HG03354 (cell line): ENCODE measurements at regions not wholly inside any gene's neighbourhood (a gene's known extent, or its start where the extent isn't known, plus 50 kb on each side); places are given as distances from the start of the nearest gene placed in this dataset.

Experiments
- ATAC-seq: cut with Tn5 transposase; IDR thresholded peaks from one replicate; pipeline ENCODE4 v1.9.1; 2021; ENCODE audit warnings: mild to moderate bottlenecking; ENCODE audit not compliant: unreplicated experiment, poor library complexity, severe bottlenecking

DNA sequence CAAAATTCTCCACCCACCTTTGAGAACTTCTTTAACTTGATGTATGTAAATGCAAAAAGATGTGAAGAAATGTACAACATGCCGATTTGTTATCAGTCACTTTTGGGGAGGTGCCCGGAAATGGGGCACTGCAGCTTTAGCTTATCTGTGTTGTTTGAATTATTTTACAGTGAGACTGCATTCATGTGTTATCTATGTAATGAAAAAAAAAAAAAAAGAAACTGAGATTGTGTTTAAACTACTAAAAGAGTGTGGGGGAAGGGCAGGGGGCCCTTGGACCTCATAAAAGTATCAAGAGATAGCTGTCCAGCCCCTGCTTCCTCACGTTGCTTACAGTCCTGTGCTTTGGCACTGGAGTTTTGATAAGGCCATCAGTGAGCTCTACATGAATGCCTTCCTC, 259.4 kb downstream of the STK31 start:
- no peak for ATAC-seq

DNA sequence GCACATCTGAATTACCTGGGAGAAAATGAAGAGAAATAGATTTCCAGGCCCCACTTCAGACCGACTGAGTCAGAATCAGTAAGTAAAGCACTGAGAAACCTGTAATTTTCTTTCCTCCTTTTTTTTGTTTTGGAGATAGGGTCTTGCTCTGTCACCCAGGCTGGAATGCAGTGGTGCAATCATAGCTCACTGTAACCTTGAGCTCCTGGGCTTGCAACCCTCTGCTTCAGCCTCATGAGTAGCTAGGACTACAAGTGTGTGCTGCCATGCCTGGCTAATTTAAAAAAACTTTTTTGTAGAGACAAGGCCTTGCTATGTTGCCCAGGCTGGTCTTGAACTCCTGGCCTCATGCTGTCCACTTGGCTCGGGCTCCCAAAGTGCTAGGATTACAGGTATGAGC, 260.2 kb downstream of the STK31 start:
- no peak for ATAC-seq

DNA sequence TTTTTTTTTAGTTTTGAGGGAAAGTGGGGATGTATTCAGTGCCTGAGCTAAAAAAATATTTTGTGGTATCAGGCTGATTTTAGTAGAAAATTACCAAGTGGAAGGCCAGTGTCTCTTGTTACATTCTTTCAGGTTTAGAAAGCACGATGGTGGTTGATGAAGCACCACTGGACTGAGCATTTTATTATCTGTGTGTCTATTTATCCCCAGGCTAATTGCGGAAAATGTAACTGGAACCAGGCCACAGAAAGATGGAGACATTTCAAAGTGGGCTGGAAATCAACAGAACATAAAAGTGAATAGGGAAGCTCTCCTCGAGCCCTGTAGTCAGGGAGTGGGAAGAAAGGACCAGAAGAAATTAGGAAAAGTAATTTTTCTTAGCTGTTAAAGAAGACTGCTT, 261.0 kb downstream of the STK31 start:
- ATAC-seq: no peak

DNA sequence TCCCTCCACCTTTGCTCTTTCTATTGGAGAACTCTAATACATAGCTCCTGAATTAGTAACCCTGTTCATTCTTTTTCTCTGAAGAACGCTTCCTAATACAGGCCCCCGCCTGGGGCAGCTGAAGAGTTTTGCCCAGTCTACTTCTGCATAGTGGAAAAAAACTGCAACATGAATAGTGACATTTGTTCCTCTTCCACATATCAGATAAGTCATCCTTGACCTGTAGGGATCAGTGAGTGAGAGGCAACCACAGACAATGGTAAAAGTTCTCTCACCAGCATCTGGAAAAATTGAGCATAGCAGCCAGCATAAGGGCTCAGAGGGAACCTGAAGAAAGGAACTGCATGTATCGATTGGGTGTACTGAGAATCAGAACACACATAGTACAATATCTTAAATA, 262.0 kb downstream of the STK31 start:
- no peak for ATAC-seq

DNA sequence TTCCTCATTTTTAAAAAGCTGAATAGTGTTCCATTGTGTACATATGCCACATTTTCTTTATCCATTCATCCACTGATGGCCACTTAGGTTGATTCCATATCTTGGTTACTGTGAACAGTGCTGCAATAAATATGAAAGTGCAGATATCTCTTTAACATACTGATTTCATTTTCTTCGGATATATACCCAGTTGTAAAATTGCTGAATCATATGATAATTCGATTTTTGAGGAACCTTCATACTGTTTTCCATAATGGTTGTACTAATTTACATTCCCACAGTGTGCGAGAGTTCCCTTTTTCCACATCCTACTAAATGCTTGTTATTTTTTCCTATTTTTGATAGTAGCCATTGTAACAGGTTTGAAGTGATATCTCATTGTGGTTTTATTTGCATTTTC, 263.2 kb downstream of the STK31 start:
- no peak for ATAC-seq

DNA sequence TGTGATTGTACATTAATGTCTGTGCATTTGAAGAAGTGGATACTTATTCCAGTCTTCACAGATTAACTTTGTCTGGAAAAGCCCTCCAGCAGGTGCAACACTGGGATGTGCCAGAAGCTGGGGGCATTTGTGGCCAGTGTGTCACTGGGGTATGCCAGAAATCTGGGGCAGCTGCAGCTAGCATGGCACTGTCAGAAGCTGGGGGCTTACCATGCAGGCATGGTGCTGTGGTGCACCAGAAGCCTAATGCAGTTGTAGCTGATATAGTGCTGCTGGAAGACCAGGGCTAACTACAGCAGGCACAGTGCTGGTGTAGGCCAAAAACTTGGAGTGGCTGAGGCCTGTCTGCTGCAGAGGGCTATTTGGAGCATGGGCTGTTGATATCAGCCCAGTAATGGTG, 270.1 kb downstream of the STK31 start:
- ATAC-seq: no peak

DNA sequence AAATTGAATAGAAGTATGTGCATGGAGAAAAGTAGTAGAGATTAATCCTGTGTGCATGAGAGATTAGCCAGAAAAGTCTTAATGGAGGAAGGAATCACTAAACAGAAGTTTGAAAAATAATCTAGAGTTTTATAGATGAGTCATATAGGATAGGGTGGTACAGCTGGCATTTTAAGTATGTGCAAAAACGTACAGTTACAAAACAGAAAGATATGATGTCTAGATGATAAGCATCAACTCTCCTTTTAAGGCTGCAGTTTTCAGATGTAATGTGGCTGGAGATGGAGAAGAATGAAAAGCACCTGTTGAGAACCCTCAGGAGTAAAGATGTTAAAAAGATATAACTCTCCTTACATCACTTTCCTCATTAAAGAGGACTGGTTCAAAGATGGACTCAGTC, 271.3 kb downstream of the STK31 start:
- ATAC-seq: no peak

DNA sequence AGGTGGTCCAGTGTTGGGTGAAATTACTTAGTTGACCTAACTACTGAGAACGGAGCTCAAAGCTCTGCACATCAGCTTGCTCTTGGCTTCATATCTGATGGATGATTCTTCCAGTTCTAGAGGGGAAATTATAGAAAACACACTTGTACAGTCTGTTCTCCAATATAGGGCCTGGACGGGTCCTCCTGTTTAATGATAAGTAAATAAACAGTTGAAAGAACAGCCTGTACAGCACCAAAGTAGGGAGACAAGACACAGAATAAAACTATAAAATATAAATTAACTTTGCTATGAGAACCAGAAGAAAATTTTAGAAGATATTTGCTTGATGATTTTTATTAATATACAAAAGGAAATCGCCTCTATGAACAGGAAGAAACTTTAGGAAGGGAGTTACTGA, 271.7 kb downstream of the STK31 start:
- no peak for ATAC-seq

DNA sequence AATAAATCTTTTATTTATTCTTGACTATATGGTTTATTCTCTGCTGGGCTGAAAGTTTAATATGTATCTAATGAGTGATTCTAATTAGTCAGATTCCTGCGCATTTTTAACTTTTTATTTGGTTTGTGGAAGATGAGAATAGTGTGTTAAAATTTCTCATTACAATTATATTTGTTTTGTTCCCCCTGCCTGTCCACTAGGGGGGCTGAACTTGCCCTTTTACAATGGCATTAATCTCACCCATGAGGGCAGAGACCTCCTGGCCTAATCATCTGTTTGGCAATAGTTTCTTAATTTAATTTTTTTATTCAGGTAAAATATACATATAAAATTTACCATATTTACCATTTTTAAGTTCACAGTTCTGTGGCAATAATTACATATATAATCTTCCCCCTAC, 278.5 kb upstream of the NPY start:
- no peak for ATAC-seq

DNA sequence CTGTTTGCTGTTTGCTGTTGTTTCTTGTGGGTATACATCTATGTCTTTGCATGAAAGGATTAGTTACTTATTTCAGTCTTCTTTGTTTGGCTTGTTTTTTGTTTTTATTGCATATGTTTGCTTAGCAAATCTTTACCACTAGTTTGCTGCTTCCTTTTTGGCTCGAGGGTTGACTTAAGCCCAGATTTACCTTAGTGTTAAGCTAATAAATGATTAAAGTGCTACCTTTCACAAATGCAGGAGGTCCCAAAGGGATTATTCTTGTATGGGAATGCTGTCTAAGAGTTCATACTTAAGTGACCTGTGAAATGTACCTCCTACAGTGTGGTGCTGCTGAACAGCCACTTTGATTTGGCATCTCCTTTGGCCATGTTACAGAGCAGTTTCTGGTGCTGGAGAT, 273.5 kb upstream of the NPY start:
- ATAC-seq: no peak

DNA sequence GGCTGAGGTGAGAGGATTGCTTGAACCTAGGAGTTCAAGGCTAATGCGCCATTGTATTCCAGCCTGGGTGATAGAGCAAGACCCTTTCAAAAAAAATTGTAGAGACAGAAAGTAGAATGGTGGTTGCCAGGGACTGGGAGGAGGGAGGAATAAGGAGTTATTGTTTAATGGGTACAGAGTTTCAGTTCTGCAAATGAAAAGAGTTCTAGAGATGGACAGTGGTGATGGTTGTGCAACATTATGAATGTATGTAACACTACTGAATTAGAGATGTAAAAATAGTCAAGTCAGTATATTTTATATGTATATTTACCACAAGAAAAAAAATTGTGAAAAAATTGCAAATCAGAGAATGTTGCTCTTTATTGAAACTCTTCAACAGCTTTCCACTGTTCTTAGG, 266.5 kb upstream of the NPY start:
- peak; percentile 92 for ATAC-seq

DNA sequence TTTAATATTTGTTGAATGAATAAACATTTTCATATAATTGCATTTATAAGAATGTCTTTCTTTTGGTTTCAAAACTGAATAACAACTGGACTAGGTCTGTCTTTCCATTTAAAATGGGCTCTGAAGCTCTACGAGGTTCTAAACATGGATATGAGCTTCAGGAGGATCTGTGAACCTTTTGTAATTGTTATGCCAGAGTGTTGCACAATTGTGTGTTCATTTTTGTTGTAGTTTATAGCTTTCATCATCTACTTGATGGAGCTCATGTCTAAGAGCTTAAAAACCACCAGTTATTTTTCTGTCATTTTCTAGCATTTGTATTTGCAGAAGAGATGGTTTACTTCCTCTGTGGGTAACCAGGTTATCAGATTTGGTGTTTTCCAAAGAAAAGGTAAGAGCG, 265.7 kb upstream of the NPY start:
- no peak for ATAC-seq

DNA sequence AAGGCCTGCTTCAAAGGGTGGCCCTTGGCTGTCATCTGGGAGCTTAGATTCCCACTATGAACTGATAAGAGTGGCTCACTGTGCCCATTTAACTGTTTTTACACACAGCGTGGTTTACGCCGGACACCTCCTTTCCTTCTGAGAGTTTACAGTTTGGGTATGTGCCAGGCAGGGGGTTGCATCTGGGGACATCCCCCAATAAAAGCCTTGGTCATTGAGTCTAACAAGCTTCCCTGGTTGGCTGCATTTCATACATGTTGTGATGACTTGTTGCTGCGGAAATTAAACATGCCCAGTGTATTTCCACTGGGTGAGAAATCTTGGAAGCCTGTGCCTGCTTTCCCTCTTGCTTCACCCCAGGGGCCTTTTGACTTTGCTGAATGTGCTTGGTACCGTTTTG, 264.1 kb upstream of the NPY start:
- no peak for ATAC-seq

DNA sequence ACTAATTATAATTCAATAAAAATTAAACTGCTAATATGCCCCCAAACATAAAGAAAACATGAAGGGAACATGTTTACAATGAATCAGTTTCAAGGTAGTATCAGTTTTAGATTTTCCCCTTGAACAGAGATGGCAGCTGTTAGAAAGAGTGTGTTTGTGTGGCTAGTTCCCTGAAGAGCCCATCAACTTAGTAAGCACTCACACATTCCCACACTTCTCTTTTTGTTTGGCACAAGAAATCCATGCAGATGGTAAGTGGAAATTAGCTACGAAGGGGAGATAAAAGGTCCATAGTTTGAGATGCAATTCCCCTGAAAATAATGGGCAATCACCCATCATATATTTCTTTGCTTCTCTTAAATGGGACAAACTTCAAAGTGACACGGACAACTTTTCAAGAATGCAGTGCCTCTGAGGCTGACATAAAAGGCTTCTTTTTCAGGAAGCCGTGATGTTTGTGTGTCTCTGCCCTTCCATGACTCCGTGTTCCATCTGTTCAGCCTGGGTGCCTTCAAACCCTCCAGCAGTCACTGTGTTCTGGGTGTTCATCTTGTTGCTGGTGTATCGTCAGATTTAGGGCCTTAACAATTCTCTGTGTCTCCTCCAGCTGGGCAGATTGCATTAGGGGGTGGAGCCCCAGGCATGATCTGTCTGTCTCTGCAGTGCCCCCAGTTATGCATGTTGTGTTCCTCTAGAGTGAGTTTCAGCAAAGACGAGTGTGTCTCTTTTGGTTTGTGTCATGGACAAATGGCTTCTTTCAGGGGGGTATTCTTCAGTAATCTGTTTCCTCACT, 259.5 kb upstream of the NPY start:
- no peak for ATAC-seq

DNA sequence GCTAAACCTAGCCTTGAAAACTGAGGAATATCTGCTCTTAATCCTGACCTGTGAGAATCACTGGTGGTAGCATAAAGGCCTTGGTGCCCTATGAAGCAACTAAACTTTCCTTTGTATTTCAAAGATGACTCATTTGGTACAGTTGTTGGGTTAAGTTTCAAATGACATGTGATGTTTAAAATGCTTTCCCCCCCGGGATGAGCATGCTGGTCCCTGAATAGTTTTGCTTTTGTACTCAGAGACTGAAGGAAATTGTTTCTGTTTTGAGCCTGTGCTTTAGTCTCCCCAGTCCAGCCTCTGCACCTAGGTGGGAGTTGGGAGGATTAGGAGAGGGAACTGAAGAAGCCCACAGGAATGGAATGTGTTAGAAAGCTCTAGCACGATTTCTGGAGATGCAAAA, 258.9 kb upstream of the NPY start:
- ATAC-seq: no peak

DNA sequence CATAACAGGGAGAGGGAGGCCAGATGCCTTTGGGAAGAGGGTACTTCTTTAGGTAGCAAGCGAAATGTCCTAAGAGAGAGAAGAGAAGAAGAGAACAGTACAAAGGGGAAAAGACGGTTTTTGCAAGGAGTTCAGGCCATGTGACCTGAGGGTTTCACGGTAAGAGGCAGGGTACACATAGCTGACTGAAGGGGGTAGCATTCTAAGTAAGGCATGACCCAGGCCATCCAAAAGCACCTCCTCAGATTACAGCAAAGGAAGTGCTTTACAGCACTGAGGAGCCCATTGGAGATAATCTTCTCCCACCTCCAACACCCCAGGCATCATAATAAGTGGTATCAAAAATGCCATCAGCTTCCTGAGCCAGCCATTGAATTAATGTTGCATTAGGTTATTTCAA, 258.2 kb upstream of the NPY start:
- ATAC-seq: no peak

DNA sequence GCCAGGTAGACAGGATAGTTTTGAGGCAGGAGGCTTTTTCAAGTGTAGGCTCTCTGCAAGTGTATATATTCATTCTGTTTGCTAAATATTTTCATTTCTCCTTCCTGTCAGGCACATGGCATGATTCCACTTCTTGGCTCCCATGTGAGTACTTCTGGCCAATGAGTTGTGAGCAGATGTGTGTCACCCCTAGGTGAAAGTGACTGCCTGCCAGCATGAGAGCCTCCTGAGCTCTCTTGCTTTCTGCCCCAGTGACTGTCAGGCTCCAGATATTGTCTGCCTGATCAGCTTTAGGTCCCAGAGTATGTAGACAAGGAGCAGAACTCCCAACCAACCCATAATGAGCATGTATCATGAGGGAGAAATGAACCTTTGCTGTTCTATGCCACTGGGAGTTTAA, 257.6 kb upstream of the NPY start:
- ATAC-seq: no peak

DNA sequence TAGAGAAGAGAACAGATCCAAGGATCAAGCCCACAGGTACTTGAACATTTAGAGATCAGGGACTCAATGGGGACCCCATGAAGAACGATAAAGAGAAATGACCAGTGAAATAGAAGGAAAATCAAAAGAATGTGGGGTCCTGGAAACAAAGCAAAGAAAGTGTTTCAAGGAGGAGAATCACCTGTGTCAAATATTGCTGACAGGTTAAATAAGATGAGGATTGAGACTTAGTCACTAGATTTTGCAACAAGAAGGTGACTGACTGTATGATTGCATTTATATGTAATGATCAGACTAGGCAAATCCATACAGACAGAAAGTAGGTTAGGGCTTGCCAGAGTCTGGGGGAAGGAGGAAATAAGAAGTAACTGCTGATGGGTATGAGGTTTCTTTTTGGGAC, 254.9 kb upstream of the NPY start:
- ATAC-seq: no peak

DNA sequence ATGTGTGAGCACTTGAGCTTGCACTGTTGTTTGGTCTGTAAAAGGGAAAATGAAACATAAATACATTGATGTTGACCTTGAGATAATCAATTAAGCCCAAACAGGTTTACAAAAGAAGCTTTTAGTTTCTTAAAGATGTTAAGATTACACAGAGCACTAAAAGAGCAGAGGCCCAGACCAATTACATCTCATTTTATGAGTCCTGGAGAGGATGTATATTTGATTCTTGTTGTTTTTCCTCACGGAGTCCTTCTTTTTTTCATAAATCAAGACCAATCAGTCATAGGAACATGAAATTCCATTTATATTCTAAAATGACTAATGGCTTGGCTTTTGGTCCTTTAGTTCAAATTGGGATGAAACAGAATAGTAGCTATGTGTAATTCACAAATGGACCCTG, 249.7 kb upstream of the NPY start:
- no peak for ATAC-seq

DNA sequence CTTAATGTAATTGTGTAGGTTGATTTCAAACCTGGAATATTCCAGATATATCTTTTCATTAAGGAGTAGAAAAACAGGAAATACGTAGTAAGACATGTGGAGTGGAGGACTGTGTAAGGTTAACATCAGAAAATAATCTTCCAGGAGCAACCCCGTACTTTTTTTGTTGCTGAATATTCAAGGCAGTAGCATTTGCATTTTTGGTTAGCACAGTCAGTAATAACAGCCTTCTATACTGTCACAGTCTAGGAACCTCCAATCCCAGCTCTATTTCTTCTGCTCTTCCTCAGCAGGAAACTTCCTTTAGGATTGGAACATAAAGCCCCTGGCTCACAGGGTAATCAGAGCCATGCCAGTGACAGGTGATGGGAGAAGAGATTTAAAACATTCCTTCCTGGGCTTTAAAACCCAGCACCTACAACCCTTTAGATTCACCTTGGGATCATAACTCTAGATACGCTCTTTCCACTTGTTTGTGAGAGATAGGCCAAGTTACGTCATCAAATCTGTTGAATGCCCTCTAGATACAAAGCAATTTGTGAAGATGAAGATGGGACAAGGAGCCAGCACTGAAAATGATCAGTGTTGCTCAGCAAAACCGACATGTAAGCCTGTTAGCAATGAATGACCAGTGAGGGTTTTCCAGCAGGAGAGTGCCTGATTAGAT, 248.5 kb upstream of the NPY start:
- ATAC-seq: no peak

DNA sequence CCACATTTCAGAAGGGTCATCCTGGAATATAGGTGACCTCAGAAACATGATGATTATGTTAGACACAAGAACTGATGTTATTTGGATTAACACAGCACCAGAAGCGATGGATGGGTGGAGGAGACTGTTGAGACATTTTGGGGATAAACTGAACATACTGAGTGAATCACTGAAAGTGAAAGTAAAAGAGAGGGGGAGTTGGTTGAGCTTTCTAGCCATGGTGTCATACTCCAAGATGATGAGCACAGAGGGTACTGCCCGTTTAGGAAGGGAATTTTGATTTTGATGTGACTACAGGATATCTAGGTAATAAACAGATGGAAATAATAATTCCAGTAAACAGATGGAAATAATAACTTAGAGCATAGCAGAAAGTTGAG, 248.0 kb upstream of the NPY start:
- ATAC-seq: no peak

DNA sequence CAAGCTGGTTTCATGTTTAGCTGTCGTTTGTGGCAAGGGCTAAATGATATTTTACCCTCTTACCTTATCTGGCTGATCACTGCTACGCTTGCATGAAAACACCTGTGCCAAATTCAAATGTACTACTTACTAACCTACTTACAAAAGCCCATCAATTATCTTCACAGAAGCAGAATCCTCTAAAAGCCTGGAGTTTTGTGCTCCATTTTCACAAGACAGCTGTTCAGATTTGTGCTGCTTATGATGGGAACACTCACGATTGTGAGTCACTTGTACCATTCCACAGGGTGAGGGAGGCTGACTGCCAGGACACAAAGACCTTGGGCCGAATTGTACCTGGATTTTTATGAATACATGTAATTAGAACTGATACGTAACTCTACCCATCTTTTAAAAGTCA, 245.0 kb upstream of the NPY start:
- ATAC-seq: no peak
